Loucy (cell line): ENCODE measurements at regions not wholly inside any gene's neighbourhood (a gene's known extent, or its start where the extent isn't known, plus 50 kb on each side); places are given as distances from the start of the nearest gene placed in this dataset.

Experiments
- CTCF ChIP-seq: fragments of 200-600 bp; sonication (generic); conservative IDR thresholded peaks from 2 replicates; pipeline ENCODE4 v1.5.1; 2014; ENCODE audit warnings: mild to moderate bottlenecking, antibody characterized with exemption, low read length
- EZH2phosphoT487 ChIP-seq: fragments of 200-600 bp; IDR thresholded peaks from 2 replicates; pipeline ENCODE4 v1.6.1; 2018; ENCODE audit warnings: antibody characterized with exemption, mild to moderate bottlenecking, moderate library complexity, borderline replicate concordance

GRCh38 chr7:13411636-13412035, 577.8 kb downstream of the ETV1 start:
- no peak for TF ChIP-seq CTCF
- TF ChIP-seq EZH2phosphoT487 = no peak
